GM19239 (cell line): ENCODE measurements at regions not wholly inside any gene's neighbourhood (a gene's known extent, or its start where the extent isn't known, plus 50 kb on each side); places are given as distances from the start of the nearest gene placed in this dataset.

Experiments used
- DNase-seq: peaks from one replicate; pipeline ENCODE4 v3.0.0; 2011; ENCODE audit warnings: low spot score; ENCODE audit not compliant: insufficient read length
- FAIRE-seq: peaks from 2 replicates; lab custom pipeline; 2011; peaks lifted over from hg19 to GRCh38; lab: Jason Lieb, UNC

- DNase-seq (no peak), FAIRE-seq (no peak)
Measured at GRCh38 chr5:91214571-91214970, 168.5 kb downstream of the ARRDC3 start.
